Kasumi-1 (cell line): ENCODE measurements at regions not wholly inside any gene's neighbourhood (a gene's known extent, or its start where the extent isn't known, plus 50 kb on each side); places are given as distances from the start of the nearest gene placed in this dataset.
A peak's percentile ranks its signal among the peaks of the same experiment; 100 is the strongest.
"Not testable (repeated sequence)": the region's sequence is repeated elsewhere in the genome, so short reads cannot be mapped to it uniquely, and the experiment has no call there.

Experiments used
- DNase-seq, 2 experiments: peaks; one replicate each; lab custom pipeline; 2025; lab: John Stamatoyannopoulos, UW

DNA sequence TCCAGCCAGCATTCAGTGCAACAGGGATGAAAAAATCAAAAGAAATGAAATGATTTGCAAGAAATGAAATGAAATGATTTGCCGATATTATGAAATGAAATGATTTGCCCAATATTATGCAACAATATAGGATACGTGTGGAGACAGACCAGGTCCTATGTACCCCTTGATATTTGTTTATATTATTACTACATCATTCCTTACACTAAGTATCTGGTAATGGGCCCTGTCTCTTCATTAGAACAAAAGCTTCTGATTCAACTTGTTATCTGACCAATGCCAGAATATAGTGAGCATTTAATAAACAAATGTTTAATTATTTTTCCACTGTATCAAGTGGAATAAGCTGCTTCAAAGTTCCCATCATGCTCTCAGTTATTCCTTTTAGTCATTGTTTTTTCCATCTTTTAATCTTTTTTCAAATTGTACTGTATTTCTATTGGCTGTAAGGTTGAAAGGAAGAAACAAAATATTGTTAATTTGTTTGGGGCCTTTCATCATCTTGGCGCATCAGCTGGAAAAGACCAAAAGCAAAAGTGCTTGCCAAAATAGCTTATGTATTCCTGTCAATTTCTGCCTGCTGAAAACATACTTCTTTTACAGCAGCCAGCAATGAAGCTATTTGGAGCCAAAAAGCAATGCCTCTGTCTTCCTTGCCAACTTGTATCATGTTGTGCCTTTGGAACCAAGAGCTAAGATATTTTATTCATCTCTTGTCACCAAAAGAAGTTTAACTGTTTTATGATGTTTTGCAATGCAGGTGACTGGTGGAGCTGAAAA, 2314.9 kb downstream of the LRRC4C start:
- DNase-seq, result no peak

DNA sequence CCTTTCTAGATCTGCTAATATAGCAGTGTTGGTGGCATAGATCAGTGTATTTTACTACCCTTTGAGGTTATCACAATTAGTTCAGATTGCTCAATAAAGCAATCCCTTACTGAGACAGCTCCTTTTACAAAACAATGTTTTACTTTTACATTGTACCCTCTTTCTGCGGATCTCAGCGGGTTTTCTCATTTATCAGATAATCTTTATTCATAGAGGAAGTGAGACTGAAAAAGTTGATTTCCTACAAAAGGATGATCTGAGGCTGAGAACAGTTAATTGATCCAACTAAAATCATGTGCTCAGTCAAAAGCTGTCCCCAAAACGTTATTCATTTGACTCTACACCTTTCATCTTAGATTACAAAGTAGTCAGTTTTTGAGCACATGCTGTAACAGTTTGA, 2319.9 kb downstream of the LRRC4C start:
- no peak for DNase-seq

DNA sequence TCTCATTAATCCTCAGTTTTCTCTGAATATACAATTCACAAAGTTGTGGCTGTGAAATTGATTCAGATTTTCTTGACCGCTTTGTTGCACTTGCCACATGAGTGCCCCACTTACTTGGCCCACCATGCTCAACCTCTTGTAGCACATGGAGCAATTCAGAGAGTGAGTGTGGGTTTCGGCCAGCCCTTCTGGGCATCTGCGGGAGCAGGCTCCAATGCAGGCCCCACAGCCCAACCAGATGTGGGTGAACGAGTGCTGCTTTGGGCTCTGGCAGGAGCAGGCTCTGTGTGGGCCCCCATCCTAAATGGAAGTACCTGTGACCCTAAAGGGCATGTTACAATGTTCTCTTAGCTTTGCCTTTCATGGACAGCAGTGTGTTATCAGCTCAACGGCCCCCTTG, 2338.6 kb downstream of the LRRC4C start:
- no peak for DNase-seq

DNA sequence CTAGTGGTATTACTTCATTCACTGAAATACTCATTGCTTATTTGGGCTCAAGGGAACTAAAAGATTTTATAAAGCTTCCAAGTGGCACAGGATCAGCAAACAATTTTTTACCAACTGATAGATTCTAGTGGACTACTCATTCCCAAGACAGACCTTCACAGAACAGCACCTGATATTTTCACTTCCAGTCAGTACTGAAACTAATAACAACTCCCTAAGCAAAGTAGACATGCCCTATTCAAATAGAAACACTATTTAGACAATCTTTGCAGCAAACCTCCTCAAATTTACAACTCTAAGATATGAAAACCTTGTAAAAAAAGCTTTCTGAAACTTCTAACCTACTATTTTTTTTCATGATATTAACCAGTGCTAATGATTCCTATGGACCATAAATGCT, 2345.8 kb downstream of the LRRC4C start:
- no peak for DNase-seq

DNA sequence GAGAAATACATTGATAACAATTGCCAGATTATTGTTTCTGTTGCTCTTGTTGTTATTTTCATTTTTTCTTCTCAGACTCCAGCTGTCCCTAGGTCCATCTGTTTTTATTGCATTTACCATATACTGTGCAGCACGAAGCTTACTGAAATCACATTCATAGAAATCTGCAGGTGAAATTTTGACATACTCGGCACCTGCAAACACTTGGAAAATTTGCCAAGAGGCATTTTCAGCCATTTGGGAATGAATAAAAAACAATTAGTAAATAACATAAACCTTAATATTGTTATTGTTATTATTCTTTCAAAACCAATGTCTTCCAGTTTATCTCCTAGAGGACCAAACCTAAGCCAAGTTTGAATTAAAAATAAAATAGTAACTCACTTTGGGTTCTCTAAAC, 2357.2 kb downstream of the LRRC4C start:
- DNase-seq, result no peak

DNA sequence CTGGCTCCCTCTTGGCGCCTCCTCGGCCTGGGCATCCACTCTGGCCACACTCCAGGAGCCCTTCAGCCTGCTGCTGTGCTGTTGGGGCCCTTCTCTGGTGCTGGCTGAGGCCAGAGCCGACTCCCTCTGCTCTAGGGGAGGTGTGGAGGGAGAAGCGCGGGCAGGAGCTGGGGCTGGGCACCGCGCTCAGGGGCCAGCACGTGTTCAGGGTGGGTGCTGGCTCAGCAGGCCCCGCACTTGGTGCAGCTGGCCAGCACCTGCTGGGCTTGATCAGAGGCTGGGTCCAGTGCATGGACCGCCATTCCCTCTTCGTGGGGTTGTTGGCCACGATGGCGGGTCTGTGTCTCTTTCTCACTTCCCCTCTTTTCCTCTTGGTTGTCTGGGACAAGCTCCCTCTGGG, 2381.0 kb downstream of the LRRC4C start:
- no peak for DNase-seq

DNA sequence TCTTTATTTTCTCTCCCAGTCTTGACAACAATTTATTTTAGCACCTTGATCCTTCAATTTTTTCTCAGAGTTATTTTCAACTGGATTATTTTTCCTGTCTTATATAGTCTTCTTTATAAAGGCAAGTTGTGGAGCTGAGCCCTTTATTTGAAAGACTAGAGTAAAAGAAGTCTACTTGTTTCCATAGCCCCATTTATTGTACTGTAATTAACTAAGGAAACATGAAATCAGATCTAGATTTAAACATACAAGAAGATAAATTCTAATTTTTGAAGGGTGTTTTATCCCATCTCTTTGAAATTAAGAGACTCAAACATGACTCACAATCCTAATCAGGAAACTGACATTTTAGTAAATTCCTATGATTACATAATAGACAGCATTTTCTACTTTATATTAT, 2421.8 kb downstream of the LRRC4C start:
- DNase-seq, result no peak

DNA sequence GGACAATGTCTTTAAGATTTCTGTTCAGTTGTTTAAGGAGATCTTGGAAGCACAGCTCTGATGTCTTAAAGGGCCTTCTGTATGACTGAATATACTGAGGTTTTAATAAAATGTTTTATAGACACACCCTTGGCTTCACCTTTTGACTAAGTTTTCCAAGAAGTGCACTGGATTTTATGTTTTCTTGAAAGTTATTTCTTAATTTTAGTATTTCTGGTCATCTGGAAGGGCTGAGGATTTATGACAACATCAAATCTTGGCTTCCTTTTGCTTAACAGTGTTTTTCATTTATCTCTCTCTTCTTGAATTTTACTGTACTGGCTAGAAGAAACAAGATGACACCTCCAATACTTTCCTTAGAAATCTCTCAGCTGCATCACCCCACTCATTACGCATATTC, 2423.4 kb downstream of the LRRC4C start:
- DNase-seq, result no peak

DNA sequence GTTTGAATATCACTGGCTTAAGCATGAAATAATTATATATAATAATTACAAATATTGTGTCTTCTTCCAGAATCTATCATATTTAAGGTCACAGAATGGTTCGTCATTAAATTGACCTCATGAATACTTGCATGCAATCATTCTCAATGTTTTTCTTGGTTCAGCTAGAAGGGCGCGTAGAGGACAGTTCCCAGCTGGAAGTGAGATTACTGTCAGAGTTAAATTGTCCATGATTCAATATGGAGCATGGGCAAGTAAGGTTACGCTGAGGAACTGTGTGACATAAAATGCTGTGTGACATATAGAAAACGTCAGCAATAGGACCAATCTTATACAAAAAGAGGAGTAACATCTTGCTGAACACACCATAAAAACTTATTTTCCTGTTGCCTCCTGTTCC, 2423.5 kb upstream of the RAG2 start:
- DNase-seq, result no peak

DNA sequence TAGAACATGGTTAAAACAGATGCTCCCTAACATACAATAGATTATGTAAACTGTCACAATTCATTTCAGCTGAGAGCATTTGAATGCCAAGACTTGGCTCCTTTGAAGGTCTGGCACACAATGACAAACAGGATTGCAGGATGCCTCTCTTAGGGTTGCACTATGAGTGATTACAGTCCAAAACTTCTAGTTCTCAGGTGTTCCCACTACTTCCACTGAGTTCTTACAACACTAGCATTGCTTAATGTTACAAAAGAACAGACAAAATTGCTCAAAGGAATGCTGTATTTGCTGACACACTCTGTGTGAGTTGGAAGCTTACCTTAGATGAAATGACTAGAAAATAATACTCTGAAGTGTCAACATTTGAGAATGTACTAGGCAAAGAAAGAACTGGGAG, 2413.8 kb upstream of the RAG2 start:
- DNase-seq, result no peak

DNA sequence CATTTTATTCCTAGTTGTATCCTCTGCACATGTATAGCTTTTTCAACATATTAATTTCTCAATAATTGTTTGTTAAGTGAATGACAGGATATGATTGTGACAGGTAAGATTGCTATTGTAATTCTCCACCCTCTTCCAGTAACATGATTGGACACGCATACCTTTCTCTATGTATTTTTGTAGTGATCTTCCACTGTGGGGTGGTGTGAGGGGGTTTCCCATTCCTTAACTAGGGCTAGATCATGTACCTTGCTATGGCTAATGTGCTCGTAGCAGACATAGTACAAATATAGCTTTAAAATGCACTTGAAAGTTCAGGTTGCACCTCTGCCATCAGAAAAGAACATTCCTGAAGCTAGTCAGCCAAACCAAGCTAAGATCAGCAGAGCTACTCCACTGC, 2392.8 kb upstream of the RAG2 start:
- no peak for DNase-seq

DNA sequence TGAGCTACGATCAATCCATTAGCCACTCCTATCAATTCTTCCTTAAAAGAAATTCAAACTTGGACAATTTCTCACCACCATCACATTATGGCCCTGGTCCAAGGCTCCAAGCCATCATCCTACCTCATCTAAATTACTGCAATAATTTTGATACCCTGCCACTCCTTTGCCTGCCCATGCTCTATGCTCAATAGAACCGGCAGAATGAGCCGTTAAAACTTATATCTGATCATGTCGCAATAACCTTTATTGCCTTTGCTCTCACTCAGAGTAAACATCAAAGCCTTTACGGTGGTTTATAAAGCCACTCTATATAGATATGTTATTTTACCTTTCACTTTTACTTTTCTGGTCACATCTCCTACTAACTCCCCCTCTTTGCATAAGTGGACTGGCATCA, 2392.1 kb upstream of the RAG2 start:
- DNase-seq, result no peak

DNA sequence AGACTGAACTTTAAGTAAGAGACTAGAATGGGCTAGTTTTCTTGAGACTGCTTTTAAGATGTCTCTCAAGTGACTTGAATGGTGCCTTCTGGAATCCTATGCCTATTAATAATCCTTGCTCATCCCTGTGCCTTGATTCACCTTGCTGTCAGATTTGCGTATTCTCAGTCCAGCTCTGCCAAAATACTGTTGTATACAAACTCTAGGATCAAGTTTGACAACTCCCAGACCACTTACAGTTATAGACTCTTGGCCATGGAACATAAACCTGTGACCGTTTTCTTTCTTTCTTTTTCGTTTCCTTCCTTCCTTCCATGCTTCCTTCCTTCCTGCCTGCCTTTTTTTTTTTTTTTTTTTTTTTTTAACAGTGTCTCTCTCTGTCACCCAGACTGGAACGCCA, 2390.9 kb upstream of the RAG2 start:
- no peak for DNase-seq

DNA sequence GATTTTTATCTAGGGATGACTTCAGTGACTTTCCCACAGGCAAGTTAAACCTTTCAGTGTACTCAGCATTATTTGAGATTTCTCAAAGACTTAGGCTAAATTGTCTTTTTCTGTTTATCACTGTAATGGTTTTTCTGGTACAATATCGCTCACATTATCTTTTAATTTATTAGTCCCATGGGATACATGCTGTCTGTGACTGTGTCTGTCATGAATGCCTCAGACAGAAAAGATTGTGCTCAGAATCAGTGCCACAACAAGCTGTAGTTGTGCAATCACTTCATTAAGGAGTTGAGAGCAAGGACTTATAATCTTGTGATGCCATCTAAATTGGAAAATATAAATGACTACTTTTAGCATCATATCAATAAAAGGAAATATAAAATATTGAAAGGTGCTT, 2374.2 kb upstream of the RAG2 start:
- DNase-seq, result no peak

DNA sequence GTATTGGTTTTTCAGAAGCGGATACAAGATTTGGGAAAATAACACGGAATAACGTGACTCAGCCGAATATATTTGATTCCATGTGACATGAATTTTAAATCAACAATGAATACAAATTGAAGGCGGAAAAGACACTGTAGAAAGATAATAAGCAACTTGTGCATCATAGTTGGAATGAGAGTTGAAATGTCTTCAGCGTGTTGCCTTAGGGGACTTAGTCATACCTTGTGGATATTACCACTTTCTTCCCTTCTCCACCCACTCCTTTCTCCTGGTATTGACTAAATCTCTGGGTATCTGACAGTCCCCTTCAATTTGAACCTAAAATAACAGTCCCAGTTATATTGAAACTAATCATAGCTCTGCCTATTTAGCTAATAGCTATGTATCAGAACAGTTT, 2373.1 kb upstream of the RAG2 start:
- no peak for DNase-seq

DNA sequence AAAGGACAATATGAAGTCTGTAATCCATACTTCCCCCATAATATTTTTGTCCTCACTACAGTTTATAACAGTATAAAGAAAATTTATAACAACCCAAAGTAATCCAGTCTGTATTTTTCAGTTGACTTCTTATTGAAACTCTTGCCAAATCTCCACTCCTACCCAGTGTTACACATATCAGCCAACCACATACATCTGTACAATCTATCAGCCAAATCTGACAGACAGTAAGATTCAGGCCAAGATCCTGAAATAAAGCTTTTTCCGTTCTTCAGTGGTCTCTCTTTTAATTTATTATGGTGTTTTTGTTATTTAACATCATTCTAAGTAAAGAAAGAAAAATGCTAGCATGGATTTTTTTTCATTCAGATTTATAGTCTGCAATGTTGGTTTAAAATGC, 2370.9 kb upstream of the RAG2 start:
- DNase-seq, result no peak

DNA sequence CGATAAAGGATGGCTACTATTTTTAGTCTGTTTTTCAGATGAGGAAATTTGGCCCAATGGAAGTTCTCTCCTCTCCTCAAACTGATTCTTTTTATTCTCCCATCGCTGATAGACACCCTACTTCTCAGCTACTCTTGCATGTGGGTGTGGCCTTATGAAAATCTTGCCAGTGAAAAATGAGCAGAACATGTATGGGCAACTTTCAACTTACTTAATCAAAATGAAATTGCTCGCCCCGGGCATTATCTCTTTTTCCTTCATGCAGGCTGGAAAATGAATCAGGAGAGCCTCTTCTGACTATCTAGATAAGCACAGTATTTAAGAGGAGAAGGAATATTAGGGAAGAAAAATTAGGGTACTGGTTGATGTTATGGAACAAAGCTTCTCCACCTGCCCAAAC, 2354.7 kb upstream of the RAG2 start:
- no peak for DNase-seq

DNA sequence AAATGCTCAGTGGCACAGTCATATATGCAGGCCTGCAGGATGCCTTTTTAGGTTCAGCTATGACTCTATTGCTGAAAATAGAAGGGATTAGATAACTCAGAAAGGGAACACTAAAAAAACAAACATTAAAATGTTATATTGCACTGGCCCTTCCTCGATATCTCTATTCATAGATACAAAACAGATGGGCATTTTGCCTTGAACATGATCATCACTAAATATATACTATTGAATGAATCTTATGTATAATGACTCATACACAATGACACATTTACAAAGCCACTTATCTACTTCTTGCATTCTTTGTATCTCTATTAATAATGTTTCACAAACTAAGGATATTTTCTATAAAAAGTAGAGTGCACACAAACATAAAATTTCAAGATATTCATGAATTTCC, 2352.8 kb upstream of the RAG2 start:
- no peak for DNase-seq

DNA sequence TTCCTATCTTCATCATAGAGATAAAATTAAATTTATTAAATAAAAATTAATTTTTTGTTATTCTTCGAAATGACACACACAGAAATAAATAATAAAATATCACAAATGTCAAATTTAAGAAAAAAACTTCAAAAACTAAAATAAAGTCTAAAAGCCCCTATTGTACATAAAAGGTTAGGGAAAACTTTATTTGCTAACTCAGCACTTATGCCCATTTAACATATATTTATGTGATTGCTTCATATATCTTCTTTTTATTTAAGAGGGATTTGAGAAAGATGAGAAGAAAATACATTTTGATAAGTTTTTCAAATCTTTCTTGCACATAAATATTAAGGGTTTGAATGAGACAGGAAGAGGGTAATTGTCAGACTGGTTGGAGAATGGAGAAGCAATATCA, 2350.4 kb upstream of the RAG2 start:
- DNase-seq, result peak; percentile 16 to 35

DNA sequence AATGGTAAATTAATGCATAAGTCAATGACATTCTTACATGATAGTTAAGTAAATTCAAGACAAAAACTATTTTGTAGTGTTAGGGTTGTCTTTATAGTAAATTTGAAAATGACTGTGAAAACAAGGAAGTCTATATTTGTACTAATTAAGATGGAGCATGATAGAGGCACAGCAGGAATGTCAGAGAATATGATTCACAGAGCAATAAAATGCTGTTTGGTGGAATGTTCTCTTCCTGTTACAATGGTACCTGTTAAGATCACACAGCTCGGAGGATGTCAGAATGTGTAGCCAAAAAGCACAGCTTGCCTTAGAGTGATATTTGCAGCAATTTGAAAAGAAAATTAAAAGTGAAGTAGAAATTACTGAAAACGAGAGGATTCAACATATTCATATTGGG, 2339.7 kb upstream of the RAG2 start:
- no peak for DNase-seq

DNA sequence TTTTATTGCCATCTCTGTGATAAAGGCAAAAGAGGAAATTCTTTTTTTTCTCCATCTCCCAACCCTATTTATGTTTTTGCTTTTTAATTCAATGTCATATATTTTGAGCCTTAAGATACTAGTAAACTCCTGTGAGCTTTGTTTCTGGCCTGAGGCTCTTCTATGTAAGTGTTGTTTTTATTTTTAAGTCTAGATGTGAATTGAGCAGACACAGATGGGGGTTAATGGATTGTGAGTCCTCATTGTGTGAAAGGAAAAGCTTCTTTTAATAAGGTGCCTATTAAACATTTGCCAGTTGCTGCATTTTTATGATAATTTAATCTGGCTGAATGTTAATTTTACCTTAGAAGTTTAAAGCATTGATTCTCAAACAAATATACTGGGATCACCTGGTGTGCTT, 2337.9 kb upstream of the RAG2 start:
- DNase-seq, result no peak

DNA sequence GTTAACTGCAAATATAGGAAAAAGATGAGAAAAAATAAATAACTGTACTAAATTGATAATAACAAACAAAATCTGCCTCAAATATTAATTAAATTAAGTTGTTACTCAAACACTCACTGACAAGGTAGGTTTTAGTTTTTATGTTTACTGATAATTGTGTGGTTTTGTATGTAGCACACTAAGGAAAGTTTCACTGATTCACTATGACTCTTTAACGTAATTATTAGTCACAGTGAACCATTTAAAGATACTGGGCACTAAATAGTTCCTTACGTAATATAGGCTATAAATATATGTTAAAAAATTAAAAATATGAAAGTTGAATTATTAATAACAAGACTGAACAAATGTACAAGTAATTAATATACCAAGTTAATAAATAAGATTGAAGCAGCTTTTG, 2330.0 kb upstream of the RAG2 start:
- no peak for DNase-seq

DNA sequence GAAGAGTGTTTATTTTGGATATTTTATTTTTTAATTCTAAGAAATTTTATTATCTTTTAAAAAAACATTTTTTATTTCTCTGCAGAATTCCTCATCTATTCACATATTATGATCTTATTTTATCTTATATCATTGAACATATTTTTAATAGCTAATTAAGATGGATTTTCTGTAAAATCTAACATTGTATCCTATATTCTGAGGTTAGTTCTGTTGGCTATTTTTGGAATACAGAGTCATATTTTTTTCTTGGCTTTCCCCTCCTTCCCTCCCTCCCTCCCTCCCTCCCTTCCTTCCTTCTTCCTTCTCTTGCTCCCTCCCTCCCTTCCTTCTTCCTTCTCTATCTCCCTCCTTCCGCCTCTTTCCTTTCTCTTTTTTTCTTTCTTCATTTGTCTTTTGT, 2326.6 kb upstream of the RAG2 start:
- no peak for DNase-seq

DNA sequence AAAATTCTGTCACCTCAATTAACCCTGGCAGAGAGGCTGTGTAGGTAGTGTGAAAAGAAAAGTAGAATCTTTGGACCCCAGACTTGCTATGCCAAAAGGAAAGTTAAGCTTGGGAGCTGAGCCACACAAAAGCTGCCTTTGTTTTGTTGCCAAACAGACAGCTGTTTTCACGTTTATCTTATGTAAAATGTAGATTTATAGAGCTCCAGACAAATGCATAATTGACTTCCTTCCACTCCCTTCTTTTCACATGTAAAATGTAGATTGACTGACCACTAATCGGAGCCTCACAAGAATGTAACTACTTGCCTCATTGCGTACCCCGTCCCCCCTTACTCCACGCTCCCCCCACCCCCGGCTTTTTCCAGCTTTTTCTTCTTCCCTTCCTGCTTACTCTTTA, 2302.2 kb upstream of the RAG2 start:
- DNase-seq, result no peak

DNA sequence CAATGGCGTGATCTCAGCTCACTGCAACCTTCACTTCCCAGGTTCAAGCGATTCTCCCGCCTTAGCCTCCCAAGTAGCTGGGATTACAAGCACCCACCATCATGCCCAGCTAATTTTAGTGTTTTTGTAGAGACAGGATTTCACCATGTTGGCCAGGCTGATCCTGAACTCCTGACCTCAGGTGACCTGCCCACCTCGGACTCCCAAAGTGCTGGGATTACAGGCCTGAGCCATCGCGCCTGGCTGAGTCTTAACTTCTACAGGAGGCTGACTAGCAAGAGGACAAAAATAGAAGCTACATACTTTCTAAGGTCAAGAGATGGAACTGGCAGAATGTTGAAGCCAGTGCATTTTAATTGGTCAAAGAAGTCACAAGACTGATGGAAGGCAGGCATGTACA, 2296.2 kb upstream of the RAG2 start:
- DNase-seq, result not testable (repeated sequence)
